Sigmoid colon (tissue), 6 donors: ENCODE measurements at regions not wholly inside any gene's neighbourhood (a gene's known extent, or its start where the extent isn't known, plus 50 kb on each side); places are given as distances from the start of the nearest gene placed in this dataset.
A peak's percentile ranks its signal among the peaks of the same experiment; 100 is the strongest.

Experiments used
- DNase-seq: peaks from one replicate; pipeline ENCODE4 v3.0.0-alpha.2; 2019
- H3K27ac ChIP-seq, 4 donors: fragments of 200-600 bp; sonication (generic); one replicate each; pipeline ENCODE4 v1.5.1; 2016 to 2019; ENCODE audit warnings: mild to moderate bottlenecking in 1 of 4
- H3K27me3 ChIP-seq, 3 donors: fragments of 200-600 bp; sonication (generic); one replicate each; pipeline ENCODE4 v1.5.1; 2019; ENCODE audit warnings: mild to moderate bottlenecking in 1 of 3
- H3K36me3 ChIP-seq, 4 donors: fragments of 200-600 bp; sonication (generic); one replicate each; pipeline ENCODE4 v1.5.1; 2016 to 2019
- H3K4me1 ChIP-seq, 4 donors: fragments of 200-600 bp; sonication (generic); one replicate each; pipeline ENCODE4 v1.5.1; 2017 to 2019
- H3K4me3 ChIP-seq, 4 donors: fragments of 200-600 bp; sonication (generic); one replicate each; pipeline ENCODE4 v1.5.1; 2017 to 2019; ENCODE audit warnings: mild to moderate bottlenecking in 2 of 4, moderate library complexity in 1 of 4
- H3K9me3 ChIP-seq, 4 donors: fragments of 200-600 bp in 3 of 4; sonication (generic) in 3 of 4; one replicate each; pipeline versions ENCODE4 v1.5.1 to v1.6.1; 2013 to 2019
- EP300 ChIP-seq, 4 donors: sonication (generic); formaldehyde crosslinking; IDR thresholded peaks; one replicate each; pipeline ENCODE4 v1.6.1; 2017; ENCODE audit warnings: antibody characterized with exemption in 4 of 4
- POLR2A ChIP-seq, 2 donors: fragments of 450-650 bp; IDR thresholded peaks; one replicate each; pipeline ENCODE4 v1.6.1; 2016; ENCODE audit warnings: antibody characterized with exemption in 2 of 2, mild to moderate bottlenecking in 2 of 2, moderate library complexity in 2 of 2
- POLR2AphosphoS5 ChIP-seq, 4 donors: sonication (generic); formaldehyde crosslinking; IDR thresholded peaks; one replicate each; pipeline ENCODE4 v1.6.1; 2017; ENCODE audit warnings: antibody characterized with exemption in 4 of 4
- WGBS, 2 donors: extraction: QIAGEN DNeasy Blood & Tissue Kit; methylation state at CpG; one replicate each; pipeline ENCODE4 v1.1.7; 2013; 5-methylcytosine and 5-hydroxymethylcytosine counted together
- intact Hi-C: fragments of 100-400 bp; cut with DNase I; formaldehyde crosslinking; loops from one replicate; pipeline ENCODE4 v1.15.1; 2023
- TF ChIP-seq, protein P1 (sequence below), 4 experiments: fragments of 450-650 bp in 3 of 4; fragments of 200-600 bp in 1 of 4; IDR thresholded peaks; one replicate each; pipeline ENCODE4 v1.5.1; 2016 to 2019; ENCODE audit warnings: antibody characterized with exemption in 4 of 4, mild to moderate bottlenecking in 3 of 4, moderate library complexity in 2 of 4
- donor health status: healthy with polysubstance abuse.
- donor health status: healthy.

DNA sequence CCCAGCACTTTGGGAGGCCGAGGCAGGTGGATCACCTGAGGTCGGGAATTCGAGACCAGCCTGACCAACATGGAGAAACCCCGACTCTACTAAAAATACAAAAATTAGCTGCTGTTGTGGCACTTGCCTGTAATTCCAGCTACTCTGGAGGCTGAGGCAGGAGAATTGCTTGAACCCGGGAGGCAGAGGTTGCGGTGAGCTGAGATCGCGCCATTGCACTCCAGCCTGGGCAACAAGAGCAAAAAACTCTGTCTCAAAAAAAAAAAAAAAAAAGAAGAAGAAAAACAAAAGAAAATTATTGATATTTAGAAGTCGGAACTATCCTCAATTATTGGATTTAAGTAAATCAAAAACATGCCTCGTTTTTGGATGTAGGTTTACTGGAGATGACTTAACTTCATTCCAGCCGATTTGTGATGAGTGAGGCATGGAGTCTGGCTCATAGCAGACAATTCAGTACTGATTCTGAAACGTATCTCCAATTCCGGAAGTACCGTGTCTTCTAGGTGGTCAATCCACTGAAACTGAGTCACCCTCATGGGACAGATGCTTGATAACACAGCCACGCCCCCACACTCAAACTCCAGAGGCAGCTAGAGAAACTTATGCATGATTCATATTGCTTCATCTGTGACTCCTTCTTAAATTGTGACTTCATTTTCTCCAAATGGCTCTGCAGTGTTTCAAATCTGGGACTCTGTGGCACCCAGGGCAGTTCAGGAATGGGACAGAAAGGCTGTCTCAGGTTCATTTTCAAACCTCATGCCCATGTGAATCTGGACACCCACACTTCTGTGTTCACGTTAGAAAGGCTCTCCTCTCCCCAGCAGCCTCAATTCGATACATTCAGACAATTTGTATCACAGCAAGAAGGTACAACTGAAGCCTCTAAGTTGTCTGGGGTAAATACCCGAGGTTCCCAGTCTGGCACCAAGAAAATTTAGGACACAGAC is 110.4 kb upstream of the ARMC2 start:
- 89 to 90% methylated on average over 18 of the region's 18 CpGs for WGBS, 2 donors
- intact Hi-C loops, result no loop called here

DNA sequence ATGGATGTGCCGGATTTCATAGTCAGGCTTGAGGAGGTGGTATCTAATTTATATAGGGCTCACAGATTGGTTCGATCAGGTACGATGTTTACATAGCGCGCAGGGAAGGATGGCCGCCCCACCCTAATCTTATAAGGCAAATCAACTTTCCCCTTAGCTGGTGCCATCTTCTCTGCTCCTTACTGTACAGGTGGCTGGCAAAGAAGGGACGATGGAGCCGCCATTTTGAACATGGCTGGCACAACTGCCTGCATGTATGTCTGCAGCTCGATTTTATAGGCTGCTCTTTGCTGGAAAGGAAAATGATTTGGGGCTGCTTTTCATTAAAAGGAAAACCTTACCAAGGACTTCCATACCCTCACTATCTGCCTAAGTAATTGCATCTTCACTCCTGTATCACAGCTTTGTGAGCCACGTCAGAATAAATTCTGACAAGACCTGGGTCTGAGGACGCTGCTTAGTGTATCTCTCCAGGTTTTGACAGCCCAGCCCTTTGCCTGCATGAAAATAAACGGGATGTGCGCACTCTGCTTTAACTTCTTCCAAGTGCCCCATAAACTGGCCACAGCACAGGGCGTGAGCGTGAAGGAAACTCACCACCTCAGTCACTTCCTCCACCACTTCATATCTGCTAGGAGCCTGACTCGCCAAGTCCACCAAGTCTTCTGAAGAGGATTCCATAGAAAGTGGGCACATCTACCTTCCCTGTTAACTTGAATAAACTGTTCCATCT is 109.4 kb upstream of the ARMC2 start:
- H3K4me3 ChIP-seq, result no peak overlapping the region
- H3K27ac ChIP-seq, result peak overlapping the region in 3 of 4 donors; percentile 15 to 46 (median 20)
- TF ChIP-seq, protein P1, sequence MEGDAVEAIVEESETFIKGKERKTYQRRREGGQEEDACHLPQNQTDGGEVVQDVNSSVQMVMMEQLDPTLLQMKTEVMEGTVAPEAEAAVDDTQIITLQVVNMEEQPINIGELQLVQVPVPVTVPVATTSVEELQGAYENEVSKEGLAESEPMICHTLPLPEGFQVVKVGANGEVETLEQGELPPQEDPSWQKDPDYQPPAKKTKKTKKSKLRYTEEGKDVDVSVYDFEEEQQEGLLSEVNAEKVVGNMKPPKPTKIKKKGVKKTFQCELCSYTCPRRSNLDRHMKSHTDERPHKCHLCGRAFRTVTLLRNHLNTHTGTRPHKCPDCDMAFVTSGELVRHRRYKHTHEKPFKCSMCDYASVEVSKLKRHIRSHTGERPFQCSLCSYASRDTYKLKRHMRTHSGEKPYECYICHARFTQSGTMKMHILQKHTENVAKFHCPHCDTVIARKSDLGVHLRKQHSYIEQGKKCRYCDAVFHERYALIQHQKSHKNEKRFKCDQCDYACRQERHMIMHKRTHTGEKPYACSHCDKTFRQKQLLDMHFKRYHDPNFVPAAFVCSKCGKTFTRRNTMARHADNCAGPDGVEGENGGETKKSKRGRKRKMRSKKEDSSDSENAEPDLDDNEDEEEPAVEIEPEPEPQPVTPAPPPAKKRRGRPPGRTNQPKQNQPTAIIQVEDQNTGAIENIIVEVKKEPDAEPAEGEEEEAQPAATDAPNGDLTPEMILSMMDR (IDR thresholded peaks at IDR 0.05), result no peak
- TF ChIP-seq EP300 (IDR thresholded peaks at IDR 0.05), result peak in 1 of 4 donors; percentile 27
- no peak for TF ChIP-seq POLR2A (IDR thresholded peaks at IDR 0.05)
- TF ChIP-seq POLR2AphosphoS5 (IDR thresholded peaks at IDR 0.05), result peak; percentile 25 to 71 (median 60)
- no peak for DNase-seq
- H3K36me3 ChIP-seq, result no peaks in the 10 kb centered on the region
- H3K4me1 ChIP-seq, result peaks cover 0 to 49% (median 42%) of the 10 kb centered on the region in 4 donors
- intact Hi-C loops, result no loop called here
- no peaks in the 10 kb centered on the region for H3K9me3 ChIP-seq
- H3K27me3 ChIP-seq, result no peaks in the 10 kb centered on the region
- WGBS, 2 donors, result 66 to 88% methylated on average over 16 of the region's 16 CpGs

More for the DNA sequence above, 110.4 kb upstream of the ARMC2 start:
- Histone ChIP-seq H3K36me3 (no peaks in the 10 kb centered on the region), H3K27me3 (no peaks in the 10 kb centered on the region), H3K27ac (peak overlapping the region in 2 of 4 donors; percentile 15 to 46), H3K4me1 (peaks cover 0 to 40% (median 33%) of the 10 kb centered on the region in 4 donors), H3K4me3 (no peak overlapping the region), H3K9me3 (no peaks in the 10 kb centered on the region)
- TF ChIP-seq EP300 (IDR thresholded peaks at IDR 0.05) (no peak), POLR2A (IDR thresholded peaks at IDR 0.05) (no peak), POLR2AphosphoS5 (IDR thresholded peaks at IDR 0.05) (peak in 1 of 4 donors; percentile 41)
- TF ChIP-seq, protein P1 (IDR thresholded peaks at IDR 0.05), result no peak
- DNase-seq, result peak; percentile 77

DNA sequence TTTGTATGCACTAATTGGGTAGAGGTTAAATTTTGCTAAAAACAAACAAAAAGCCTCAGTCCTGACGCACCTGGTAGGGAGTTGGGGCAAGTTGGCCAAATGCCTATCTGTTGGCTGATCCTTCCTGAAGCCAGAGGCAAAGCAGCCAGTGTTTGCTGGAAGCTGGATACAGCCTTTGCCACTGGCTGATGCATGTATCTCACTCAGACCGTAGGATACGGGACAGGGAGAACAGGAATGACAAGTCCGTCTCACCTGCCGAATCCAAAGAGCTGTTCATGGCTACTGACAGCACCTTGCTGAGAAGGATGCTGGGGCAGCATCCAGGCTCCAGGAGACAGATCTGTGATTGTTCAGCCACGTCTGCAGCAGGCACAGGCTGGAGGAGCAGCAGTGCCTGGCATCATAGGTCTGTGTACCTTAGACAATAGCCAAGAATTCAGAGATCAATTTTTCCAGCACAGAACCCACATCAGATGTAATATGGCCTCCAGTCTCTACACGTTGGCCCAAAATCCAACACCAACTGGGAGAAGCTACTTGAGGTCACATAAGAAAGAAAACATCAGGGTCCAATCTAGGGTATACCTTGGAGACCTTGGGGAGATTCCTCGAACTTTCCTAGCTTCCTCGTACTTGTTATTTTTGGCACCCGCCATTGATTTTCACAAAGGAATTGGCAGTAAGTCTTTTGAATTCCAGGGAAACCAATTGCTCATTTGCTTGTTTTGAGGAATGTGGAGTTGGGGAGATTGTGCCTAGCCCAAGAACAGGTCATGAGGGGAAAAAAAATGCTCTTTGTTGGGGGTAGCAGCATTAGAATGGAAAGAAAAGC is 108.5 kb upstream of the ARMC2 start:
- no peak overlapping the region for H3K27ac ChIP-seq
- intact Hi-C loops, result no loop called here

More for the DNA sequence above, 108.5 kb upstream of the ARMC2 start:
- Histone ChIP-seq H3K36me3 (no peaks in the 10 kb centered on the region), H3K4me1 (peaks cover 0 to 58% (median 45%) of the 10 kb centered on the region in 4 donors), H3K4me3 (no peak overlapping the region), H3K9me3 (no peaks in the 10 kb centered on the region), H3K27me3 (no peaks in the 10 kb centered on the region)
- no peak for DNase-seq
- TF ChIP-seq POLR2A (IDR thresholded peaks at IDR 0.05) (no peak), EP300 (IDR thresholded peaks at IDR 0.05) (no peak), POLR2AphosphoS5 (IDR thresholded peaks at IDR 0.05) (no peak)
- TF ChIP-seq, protein P1 (IDR thresholded peaks at IDR 0.05), result no peak
- 52 to 86% methylated on average over 10 of the region's 10 CpGs for WGBS, 2 donors
